Hepatocyte (in vitro differentiated cells): ENCODE measurements at regions not wholly inside any gene's neighbourhood (a gene's known extent, or its start where the extent isn't known, plus 50 kb on each side); places are given as distances from the start of the nearest gene placed in this dataset.

Source experiments
- EZH2 ChIP-seq: fragments of 200-600 bp; sonication (generic); IDR thresholded peaks from 2 replicates; pipeline ENCODE4 v1.6.1; 2016; ENCODE audit warnings: antibody characterized with exemption, mild to moderate bottlenecking, borderline replicate concordance
- TF ChIP-seq, protein P1 (sequence below): fragments of 200-600 bp; sonication (generic); IDR thresholded peaks from 2 replicates; pipeline ENCODE4 v1.5.1; 2016; ENCODE audit warnings: antibody characterized with exemption, mild to moderate bottlenecking; ENCODE audit not compliant: poor library complexity

DNA sequence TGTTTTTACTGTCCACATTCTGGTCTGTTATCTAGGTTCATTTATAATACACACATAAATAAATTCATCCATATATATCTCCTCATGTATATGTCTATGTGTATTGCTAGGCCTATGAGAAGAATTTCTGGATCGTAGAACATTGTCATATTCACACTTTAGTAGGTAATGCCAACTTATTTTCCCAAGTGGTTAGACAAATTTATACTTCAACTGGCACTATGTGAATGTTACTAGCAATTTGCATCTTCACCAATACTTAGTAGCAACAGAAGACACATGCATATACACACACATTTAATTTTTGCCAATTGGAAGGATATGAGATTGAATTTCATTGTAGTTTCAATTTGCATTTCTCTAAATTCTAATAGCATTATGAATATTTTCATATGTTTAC lies 365.1 kb downstream of the FSCB start:
- TF ChIP-seq, protein P1, sequence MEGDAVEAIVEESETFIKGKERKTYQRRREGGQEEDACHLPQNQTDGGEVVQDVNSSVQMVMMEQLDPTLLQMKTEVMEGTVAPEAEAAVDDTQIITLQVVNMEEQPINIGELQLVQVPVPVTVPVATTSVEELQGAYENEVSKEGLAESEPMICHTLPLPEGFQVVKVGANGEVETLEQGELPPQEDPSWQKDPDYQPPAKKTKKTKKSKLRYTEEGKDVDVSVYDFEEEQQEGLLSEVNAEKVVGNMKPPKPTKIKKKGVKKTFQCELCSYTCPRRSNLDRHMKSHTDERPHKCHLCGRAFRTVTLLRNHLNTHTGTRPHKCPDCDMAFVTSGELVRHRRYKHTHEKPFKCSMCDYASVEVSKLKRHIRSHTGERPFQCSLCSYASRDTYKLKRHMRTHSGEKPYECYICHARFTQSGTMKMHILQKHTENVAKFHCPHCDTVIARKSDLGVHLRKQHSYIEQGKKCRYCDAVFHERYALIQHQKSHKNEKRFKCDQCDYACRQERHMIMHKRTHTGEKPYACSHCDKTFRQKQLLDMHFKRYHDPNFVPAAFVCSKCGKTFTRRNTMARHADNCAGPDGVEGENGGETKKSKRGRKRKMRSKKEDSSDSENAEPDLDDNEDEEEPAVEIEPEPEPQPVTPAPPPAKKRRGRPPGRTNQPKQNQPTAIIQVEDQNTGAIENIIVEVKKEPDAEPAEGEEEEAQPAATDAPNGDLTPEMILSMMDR: no peak
- TF ChIP-seq EZH2: no peak
